CD4-positive, alpha-beta T cell (primary cell): ENCODE measurements at regions not wholly inside any gene's neighbourhood (a gene's known extent, or its start where the extent isn't known, plus 50 kb on each side); places are given as distances from the start of the nearest gene placed in this dataset.

Experiments used
- ATAC-seq: fragments of 200-7000 bp; cut with Tn5 transposase; one replicate; pipeline ENCODE4 v1.10.0; 2022; ENCODE audit warnings: mild to moderate bottlenecking; ENCODE audit not compliant: poor library complexity
- CTCF ChIA-PET: fragments of 350-600 bp; sonication (Branson Sonifier 250); formaldehyde crosslinking; loops from one replicate; lab custom pipeline; 2021; ENCODE audit warnings: antibody characterized with exemption, inconsistent platforms; lab: Charles Lee
- POLR2A ChIA-PET: fragments of 350-600 bp; sonication (Branson Sonifier 250); formaldehyde crosslinking; loops from one replicate; lab custom pipeline; 2021; ENCODE audit warnings: antibody characterized with exemption, inconsistent platforms; lab: Charles Lee
- DNase-seq, 14 experiments: peaks; one replicate each; pipeline ENCODE4 v3.0.0-alpha.2; 2013 to 2020; ENCODE audit warnings: mixed read lengths in 2 of 14
- H3K27ac ChIP-seq, 2 donors: one replicate each; pipeline versions ENCODE4 v1.5.1 to v1.7.0; 2013; ENCODE audit warnings: low read length in 2 of 2, low read depth in 1 of 2, mild to moderate bottlenecking in 1 of 2
- H3K27me3 ChIP-seq, 2 experiments: 1 replicate in 1 of 2; 2 replicates in 1 of 2; pipeline versions ENCODE4 v1.6.1 to v1.7.0; 2013; ENCODE audit warnings: low read length in 2 of 2, control low read depth in 1 of 2, mild to moderate bottlenecking in 1 of 2, moderate library complexity in 1 of 2; ENCODE audit not compliant: insufficient read depth in 2 of 2, control insufficient read depth in 1 of 2
- H3K36me3 ChIP-seq: one replicate; pipeline ENCODE4 v1.6.1; 2013; ENCODE audit warnings: low read length, control low read depth; ENCODE audit not compliant: insufficient read depth
- H3K4me1 ChIP-seq: one replicate; pipeline ENCODE4 v1.6.1; 2013; ENCODE audit warnings: low read length, control low read depth; ENCODE audit not compliant: insufficient read depth
- H3K4me3 ChIP-seq: one replicate; pipeline ENCODE4 v1.5.1; 2013; ENCODE audit warnings: mild to moderate bottlenecking, low read length, moderate library complexity
- H3K9me3 ChIP-seq, 2 experiments: 1 replicate in 1 of 2; 2 replicates in 1 of 2; pipeline versions ENCODE4 v1.6.1 to v1.7.0; 2013; ENCODE audit warnings: low read length in 2 of 2, mild to moderate bottlenecking in 2 of 2, control low read depth in 1 of 2, moderate library complexity in 1 of 2; ENCODE audit not compliant: control insufficient read depth in 1 of 2, insufficient read depth in 1 of 2
- H3K27ac Mint-ChIP-seq: one replicate; pipeline ENCODE4 v1.8.0; 2020; ENCODE audit warnings: mixed read lengths
- H3K27me3 Mint-ChIP-seq: one replicate; pipeline ENCODE4 v1.8.0; 2021; ENCODE audit warnings: mixed read lengths
- H3K36me3 Mint-ChIP-seq: one replicate; pipeline ENCODE4 v1.8.0; 2021; ENCODE audit warnings: low read depth, mixed read lengths
- H3K4me1 Mint-ChIP-seq: one replicate; pipeline ENCODE4 v1.8.0; 2021; ENCODE audit warnings: low read depth, mixed read lengths
- H3K4me3 Mint-ChIP-seq: one replicate; pipeline ENCODE4 v1.8.0; 2020; ENCODE audit warnings: mild to moderate bottlenecking, mixed read lengths
- H3K9me3 Mint-ChIP-seq: one replicate; pipeline ENCODE4 v1.8.0; 2020; ENCODE audit warnings: mixed read lengths
- CTCF ChIP-seq: fragments of 200-600 bp; IDR thresholded peaks from one replicate; pipeline ENCODE4 v1.8.0; 2022; ENCODE audit warnings: antibody characterized with exemption, mild to moderate bottlenecking
- intact Hi-C, 2 experiments: fragments of 100-400 bp; cut with DNase I in 1 of 2; cut with micrococcal nuclease in 1 of 2; formaldehyde crosslinking; loops; one replicate each; pipeline versions ENCODE4 v1.15.1 to v1.9.0; 2023 to 2025; cut with DNase I, micrococcal nuclease

- H3K27ac ChIP-seq: no peak overlapping the region
- no peak for TF ChIP-seq CTCF
- Mint-ChIP-seq H3K4me1 (no peaks in the 10 kb centered on the region), H3K4me3 (no peak overlapping the region), H3K36me3 (no peaks in the 10 kb centered on the region), H3K27ac (no peak overlapping the region), H3K9me3 (no peaks in the 10 kb centered on the region), H3K27me3 (no peaks in the 10 kb centered on the region)
- ChIA-PET POLR2A (no interaction called here), CTCF (no interaction called here)
- H3K36me3 ChIP-seq: no peaks in the 10 kb centered on the region
- H3K9me3 ChIP-seq: peaks cover 0 to 4% of the 10 kb centered on the region in 2 experiments
- intact Hi-C loops: no loop called here
- no peak for DNase-seq
- no peaks in the 10 kb centered on the region for H3K4me1 ChIP-seq
- no peak for ATAC-seq
- no peaks in the 10 kb centered on the region for H3K27me3 ChIP-seq
- no peak overlapping the region for H3K4me3 ChIP-seq
Measured at GRCh38 chrX:20951016-20951810, 423.0 kb upstream of the CNKSR2 start.

- Histone ChIP-seq H3K4me1 (no peaks in the 10 kb centered on the region), H3K36me3 (no peaks in the 10 kb centered on the region), H3K27me3 (no peaks in the 10 kb centered on the region), H3K9me3 (no peaks in the 10 kb centered on the region), H3K27ac (no peak overlapping the region), H3K4me3 (no peak overlapping the region)
- H3K36me3 Mint-ChIP-seq: no peaks in the 10 kb centered on the region
- TF ChIP-seq CTCF: no peak
- H3K4me3 Mint-ChIP-seq: no peak overlapping the region
- no peaks in the 10 kb centered on the region for H3K27me3 Mint-ChIP-seq
- H3K9me3 Mint-ChIP-seq: no peaks in the 10 kb centered on the region
- ChIA-PET CTCF (no interaction called here), POLR2A (no interaction called here)
- H3K27ac Mint-ChIP-seq: no peak overlapping the region
- intact Hi-C loops: no loop called here
- no peak for ATAC-seq
- DNase-seq: no peak
- H3K4me1 Mint-ChIP-seq: no peaks in the 10 kb centered on the region
Measured at GRCh38 chrX:20947411-20947912, 426.8 kb upstream of the CNKSR2 start.

DNA sequence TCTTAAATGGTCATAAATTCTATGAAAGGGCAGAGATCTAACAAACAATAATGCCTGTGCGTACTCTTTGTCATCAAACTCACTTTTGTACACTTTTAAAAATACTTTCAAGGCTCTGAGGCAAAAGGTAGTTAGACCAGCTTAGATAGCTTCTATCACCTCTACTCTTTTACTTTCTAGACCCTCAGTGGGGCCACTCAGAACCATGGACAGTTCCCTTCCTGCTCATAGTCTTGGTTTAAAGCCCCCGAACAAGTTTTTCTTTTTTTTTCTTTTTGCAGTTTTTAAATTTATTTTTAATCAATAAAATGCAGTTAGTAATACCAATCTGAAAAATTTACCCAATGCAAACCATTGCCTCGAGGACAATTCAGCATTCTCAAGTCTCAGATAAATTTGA is 460.5 kb upstream of the CNKSR2 start:
- Mint-ChIP-seq H3K27me3 (no peaks in the 10 kb centered on the region), H3K9me3 (no peaks in the 10 kb centered on the region), H3K4me1 (no peaks in the 10 kb centered on the region), H3K36me3 (no peaks in the 10 kb centered on the region), H3K4me3 (no peak overlapping the region), H3K27ac (no peak overlapping the region)
- no peaks in the 10 kb centered on the region for H3K36me3 ChIP-seq
- ChIA-PET CTCF (no interaction called here), POLR2A (no interaction called here)
- no peaks in the 10 kb centered on the region for H3K27me3 ChIP-seq
- intact Hi-C loops: no loop called here
- no peak for TF ChIP-seq CTCF
- no peak for ATAC-seq
- no peaks in the 10 kb centered on the region for H3K9me3 ChIP-seq
- no peaks in the 10 kb centered on the region for H3K4me1 ChIP-seq
- DNase-seq: no peak
- no peak overlapping the region for H3K27ac ChIP-seq
- H3K4me3 ChIP-seq: no peak overlapping the region
